ENCODE measurements at regions not wholly inside any gene's neighbourhood (a gene's known extent, or its start where the extent isn't known, plus 50 kb on each side); places are given as distances from the start of the nearest gene placed in this dataset.

GRCh38 chr6:47161176-47161687 is 119.1 kb upstream of the ADGRF1 start:
- Histone ChIP-seq H3K14ac (ENCODE audit: insufficient read length) (no peak overlapping the region), H2BK12ac (ENCODE audit: low read depth, low read length) (no peak overlapping the region), H4K8ac (ENCODE audit: extremely low read depth, insufficient read depth, low read length) (no peak overlapping the region), H4K91ac (replicated peaks; ENCODE audit: insufficient read length, low read length) (no peak overlapping the region), H3K23me2 (ENCODE audit: low read depth, low read length) (no peaks in the 10 kb centered on the region; the same call in 1 of the 2 replicates), H2BK5ac (ENCODE audit: low read depth, low read length) (no peak overlapping the region), H3K4me3 (ENCODE audit: extremely low read depth in 1 of 4, insufficient read depth in 2 of 4, low read depth in 3 of 4, low read length in 4 of 4) (no peak overlapping the region), H3K36me3 (ENCODE audit: control insufficient read depth in 2 of 4, insufficient read depth in 4 of 4, low read length in 3 of 4) (no peaks in the 10 kb centered on the region), H3K23ac (ENCODE audit: insufficient read length) (no peak overlapping the region), H2BK120ac (replicated peaks; ENCODE audit: low read depth, low read length) (no peak overlapping the region), H2BK15ac (ENCODE audit: low read length) (no peak overlapping the region), H3K56ac (replicated peaks; ENCODE audit: insufficient read length, low read depth, low read length) (no peak overlapping the region), H2BK20ac (ENCODE audit: low read length) (no peak overlapping the region), H2AFZ (ENCODE audit: low read length) (no peak overlapping the region), H4K20me1 (replicated peaks in 1 of 2; ENCODE audit: control insufficient read depth in 1 of 2, insufficient read depth in 2 of 2, low read length in 2 of 2) (no peaks in the 10 kb centered on the region), H3K9me3 (ENCODE audit: insufficient read depth in 2 of 2, low read depth in 1 of 2, low read length in 1 of 2) (no peaks in the 10 kb centered on the region), H3K27me3 (replicated peaks in 1 of 4; ENCODE audit: control insufficient read depth in 3 of 4, extremely low read depth in 1 of 4, insufficient read depth in 3 of 4, low read length in 3 of 4) (no peaks in the 10 kb centered on the region), H3K79me1 (ENCODE audit: low read depth, low read length) (no peaks in the 10 kb centered on the region), H3K4me2 (ENCODE audit: insufficient read depth in 1 of 2, low read depth in 2 of 2, low read length in 2 of 2) (no peak overlapping the region), H3K4me1 (replicated peaks in 1 of 4; ENCODE audit: control insufficient read depth in 3 of 4, insufficient read depth in 4 of 4, low read length in 3 of 4) (no peaks in the 10 kb centered on the region), H3K4ac (replicated peaks; ENCODE audit: insufficient read length, low read depth, low read length) (no peak overlapping the region), H2AK5ac (ENCODE audit: low read depth, low read length) (no peak overlapping the region), H3K27ac (ENCODE audit: low read depth, low read length) (no peak overlapping the region), H3K9ac (replicated peaks in 1 of 4; ENCODE audit: extremely low read depth in 1 of 4, low read depth in 3 of 4, low read length in 3 of 4) (no peak overlapping the region), H3K18ac (ENCODE audit: extremely low read depth, low read length) (no peak overlapping the region), H4K5ac (ENCODE audit: insufficient read length, low read depth, low read length) (no peak overlapping the region), H3K79me2 (ENCODE audit: control insufficient read depth in 1 of 2, insufficient read depth in 2 of 2, low read length in 2 of 2) (no peaks in the 10 kb centered on the region)
- ChIA-PET CTCF (ENCODE audit: partially characterized antibody) (no interaction called here), POLR2A (ENCODE audit: partially characterized antibody) (no interaction called here)
- DNase-seq (ENCODE audit: low read depth in 1 of 2, low spot score in 2 of 2) (no peak), FAIRE-seq (no peak)
- TF ChIP-seq EP300 (IDR thresholded peaks at IDR 0.05; ENCODE audit: borderline replicate concordance in 1 of 2, low read depth in 2 of 2, low read length in 2 of 2), result no peak
- TF ChIP-seq EGR1 (IDR thresholded peaks at IDR 0.05; ENCODE audit: borderline replicate concordance, low read depth, low read length), result no peak
- TF ChIP-seq CBX8 (IDR thresholded peaks at IDR 0.05; ENCODE audit: borderline replicate concordance, low read depth, low read length), result no peak
- no peak for TF ChIP-seq SRF (IDR thresholded peaks at IDR 0.05; ENCODE audit: low read depth, low read length)
- no peak for TF ChIP-seq TCF12 (IDR thresholded peaks at IDR 0.05; ENCODE audit: low read depth, low read length)
- no peak for TF ChIP-seq TBP (IDR thresholded peaks at IDR 0.05; ENCODE audit: low read depth, low read length)
- no peak for TF ChIP-seq POLR2A (IDR thresholded peaks at IDR 0.05; ENCODE audit: control extremely low read depth in 1 of 2, low read depth in 2 of 2, low read length in 2 of 2)
- TF ChIP-seq SIN3A (conservative IDR thresholded peaks at IDR 0.05 in 1 of 2, IDR thresholded peaks at IDR 0.05 in 1 of 2; ENCODE audit: low read depth in 1 of 2, low read length in 2 of 2), result no peak
- no peak for TF ChIP-seq SP2 (IDR thresholded peaks at IDR 0.05; ENCODE audit: low read length)
- no peak for TF ChIP-seq BACH1 (IDR thresholded peaks at IDR 0.05; ENCODE audit: low read length)
- no peak for TF ChIP-seq GTF2F1 (IDR thresholded peaks at IDR 0.05; ENCODE audit: borderline replicate concordance, low read depth, low read length)
- TF ChIP-seq POU5F1 (IDR thresholded peaks at IDR 0.05; ENCODE audit: low read depth, low read length), result no peak
